Left lung (tissue), 4 donors: ENCODE measurements at regions not wholly inside any gene's neighbourhood (a gene's known extent, or its start where the extent isn't known, plus 50 kb on each side); places are given as distances from the start of the nearest gene placed in this dataset.

Experiments
- ATAC-seq: fragments of 200-7000 bp; cut with Tn5 transposase; one replicate; pipeline ENCODE4 v1.9.1; 2020; ENCODE audit warnings: moderate library complexity
- DNase-seq, 4 donors: peaks; one replicate each; pipeline ENCODE4 v3.0.0-alpha.2; 2013 to 2020
- H3K27ac ChIP-seq, 2 donors: fragments of 200-600 bp; sonication (generic) in 1 of 2; one replicate each; pipeline versions ENCODE4 v1.5.0 to v1.8.0; 2020 to 2021
- H3K27me3 ChIP-seq, 2 donors: fragments of 200-600 bp; sonication (generic) in 1 of 2; one replicate each; pipeline versions ENCODE4 v1.5.0 to v1.8.0; 2020 to 2021
- H3K36me3 ChIP-seq, 2 donors: fragments of 200-600 bp; sonication (generic) in 1 of 2; one replicate each; pipeline versions ENCODE4 v1.5.0 to v1.8.0; 2020 to 2021
- H3K4me1 ChIP-seq, 2 donors: fragments of 200-600 bp; one replicate each; pipeline ENCODE4 v1.8.0; 2021
- H3K4me3 ChIP-seq, 2 donors: fragments of 200-600 bp; sonication (generic) in 1 of 2; one replicate each; pipeline versions ENCODE4 v1.5.0 to v1.8.0; 2020 to 2021; ENCODE audit warnings: mild to moderate bottlenecking in 1 of 2
- H3K9me3 ChIP-seq, 2 donors: fragments of 200-600 bp; sonication (generic) in 1 of 2; one replicate each; pipeline versions ENCODE4 v1.5.0 to v1.8.0; 2020 to 2021
- intact Hi-C, 2 donors: fragments of 100-400 bp; cut with DNase I; formaldehyde crosslinking; loops; one replicate each; pipeline versions ENCODE4 v1.11.2 to v1.14.2; 2022
- TF ChIP-seq, protein P1 (sequence below), 2 donors: fragments of 200-600 bp; sonication (generic) in 1 of 2; IDR thresholded peaks; one replicate each; pipeline versions ENCODE4 v1.5.0 to v1.8.0; 2021; ENCODE audit warnings: antibody characterized with exemption in 2 of 2
- donor health status: DM: no; HTN: yes; CAD: no.
- donor health status: DM: no; HTN: no; CAD: no.

DNA sequence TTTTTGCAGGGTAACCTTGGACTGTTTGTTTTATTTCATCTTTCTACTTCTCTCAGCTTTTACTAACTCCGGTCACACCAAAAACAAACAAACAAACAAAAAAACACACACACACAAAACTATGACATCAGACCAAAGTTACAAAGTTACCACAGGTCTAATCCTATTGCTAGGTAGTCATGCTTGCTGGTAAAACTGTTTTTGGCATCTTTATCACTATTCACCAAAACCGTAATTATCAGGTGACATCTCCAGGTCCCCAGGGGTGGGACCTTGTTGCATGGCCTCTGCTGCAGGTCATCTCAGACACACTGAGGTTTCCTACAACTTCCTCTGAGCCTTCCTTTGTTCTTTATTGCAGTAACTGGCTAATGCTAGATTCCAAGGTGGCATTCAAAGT, 162.3 kb downstream of the ABCA8 start:
- no peak for ATAC-seq
- H3K9me3 ChIP-seq, result no peaks in the 10 kb centered on the region
- no peaks in the 10 kb centered on the region for H3K36me3 ChIP-seq
- intact Hi-C loops, result no loop called here
- H3K4me1 ChIP-seq, result peaks cover 13 to 27% of the 10 kb centered on the region in 2 donors
- no peaks in the 10 kb centered on the region for H3K27me3 ChIP-seq
- no peak for DNase-seq
- TF ChIP-seq, protein P1, sequence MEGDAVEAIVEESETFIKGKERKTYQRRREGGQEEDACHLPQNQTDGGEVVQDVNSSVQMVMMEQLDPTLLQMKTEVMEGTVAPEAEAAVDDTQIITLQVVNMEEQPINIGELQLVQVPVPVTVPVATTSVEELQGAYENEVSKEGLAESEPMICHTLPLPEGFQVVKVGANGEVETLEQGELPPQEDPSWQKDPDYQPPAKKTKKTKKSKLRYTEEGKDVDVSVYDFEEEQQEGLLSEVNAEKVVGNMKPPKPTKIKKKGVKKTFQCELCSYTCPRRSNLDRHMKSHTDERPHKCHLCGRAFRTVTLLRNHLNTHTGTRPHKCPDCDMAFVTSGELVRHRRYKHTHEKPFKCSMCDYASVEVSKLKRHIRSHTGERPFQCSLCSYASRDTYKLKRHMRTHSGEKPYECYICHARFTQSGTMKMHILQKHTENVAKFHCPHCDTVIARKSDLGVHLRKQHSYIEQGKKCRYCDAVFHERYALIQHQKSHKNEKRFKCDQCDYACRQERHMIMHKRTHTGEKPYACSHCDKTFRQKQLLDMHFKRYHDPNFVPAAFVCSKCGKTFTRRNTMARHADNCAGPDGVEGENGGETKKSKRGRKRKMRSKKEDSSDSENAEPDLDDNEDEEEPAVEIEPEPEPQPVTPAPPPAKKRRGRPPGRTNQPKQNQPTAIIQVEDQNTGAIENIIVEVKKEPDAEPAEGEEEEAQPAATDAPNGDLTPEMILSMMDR (IDR thresholded peaks at IDR 0.05), result no peak
- H3K27ac ChIP-seq, result peak overlapping the region; percentile 13 to 37
- no peak overlapping the region for H3K4me3 ChIP-seq

DNA sequence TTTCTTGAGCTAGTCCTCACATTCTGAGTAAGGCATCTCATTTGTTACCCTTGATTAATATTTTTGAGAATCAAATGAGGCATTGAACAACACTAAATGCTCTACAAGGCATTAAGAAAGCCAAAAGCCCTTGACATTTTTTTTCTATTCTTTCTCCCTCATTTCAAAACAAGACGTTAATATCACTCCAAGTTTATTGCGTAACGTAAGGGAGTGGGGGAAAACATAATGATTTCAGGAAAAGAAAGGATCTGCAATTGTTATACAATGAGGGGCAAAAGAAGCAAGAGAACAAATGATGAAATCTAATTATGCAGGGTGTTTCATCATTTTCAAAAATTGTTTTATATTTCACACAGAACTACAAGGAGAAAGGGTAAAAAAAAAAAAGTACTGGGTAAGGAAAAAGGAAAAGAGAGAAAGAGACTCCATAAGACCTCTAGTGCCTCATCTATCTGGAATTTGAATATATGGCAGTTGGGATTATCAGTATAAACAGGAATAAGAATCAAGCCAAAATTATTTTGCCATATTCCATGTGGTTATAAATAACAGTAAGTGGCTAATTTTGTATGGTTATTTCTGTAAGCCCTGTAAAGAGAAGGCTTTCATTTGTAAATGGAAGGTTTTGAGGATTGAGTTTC, 163.0 kb downstream of the ABCA8 start:
- TF ChIP-seq, protein P1 (IDR thresholded peaks at IDR 0.05), result no peak
- Histone ChIP-seq H3K4me1 (peaks cover 13 to 27% of the 10 kb centered on the region in 2 donors), H3K27ac (peak overlapping the region in 1 of 2 donors; percentile 37), H3K27me3 (no peaks in the 10 kb centered on the region), H3K36me3 (no peaks in the 10 kb centered on the region), H3K4me3 (no peak overlapping the region), H3K9me3 (no peaks in the 10 kb centered on the region)
- DNase-seq (peak in 2 of 4 donors; percentile 74 to 85), ATAC-seq (no peak)
- intact Hi-C loops, result no loop called here

DNA sequence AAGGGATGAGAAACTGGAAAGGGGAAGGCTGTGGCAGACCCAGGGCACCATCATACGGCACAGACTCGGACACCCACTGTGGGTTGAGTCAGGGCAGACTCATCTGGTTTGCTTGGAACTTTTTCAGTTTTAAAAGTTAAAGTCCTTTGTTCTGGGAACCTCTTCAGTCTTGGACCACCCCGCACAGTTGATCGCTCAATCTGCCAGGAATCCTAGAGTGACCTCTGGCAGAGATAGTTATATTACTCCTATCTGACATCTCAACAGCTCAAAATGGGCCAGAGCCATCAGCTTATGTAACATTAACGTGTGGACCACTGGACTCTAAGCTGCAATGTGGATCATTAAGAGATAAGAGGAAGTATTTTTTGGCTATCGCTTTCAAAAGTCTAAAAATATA, 164.3 kb downstream of the ABCA8 start:
- Histone ChIP-seq H3K27ac (no peak overlapping the region), H3K9me3 (no peaks in the 10 kb centered on the region), H3K4me3 (no peak overlapping the region), H3K36me3 (no peaks in the 10 kb centered on the region), H3K27me3 (no peaks in the 10 kb centered on the region), H3K4me1 (peaks cover 13 to 27% of the 10 kb centered on the region in 2 donors)
- ATAC-seq (no peak), DNase-seq (peak in 2 of 4 donors; percentile 63 to 73)
- intact Hi-C loops, result no loop called here
- TF ChIP-seq, protein P1 (IDR thresholded peaks at IDR 0.05), result no peak

DNA sequence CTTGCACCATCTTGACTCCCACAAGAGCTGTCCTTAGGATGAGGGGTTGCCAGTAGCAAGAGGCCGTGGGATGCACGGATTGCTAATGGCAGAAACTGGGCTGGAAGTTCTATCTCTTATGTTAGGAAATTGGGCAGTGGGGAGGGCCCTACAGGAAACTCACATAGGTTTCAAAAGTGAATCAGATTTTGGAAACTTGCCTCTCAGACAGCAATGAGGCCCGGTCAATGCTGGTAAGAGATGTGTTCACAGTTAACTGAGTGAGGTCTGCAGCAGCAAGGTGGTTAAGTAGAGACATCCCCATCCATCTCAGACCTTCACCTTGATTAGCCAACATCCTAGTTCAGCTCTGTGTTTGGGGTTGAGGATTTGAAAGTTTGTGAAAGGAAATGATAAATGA, 164.7 kb downstream of the ABCA8 start:
- no peak for ATAC-seq
- Histone ChIP-seq H3K9me3 (no peaks in the 10 kb centered on the region), H3K36me3 (no peaks in the 10 kb centered on the region), H3K4me1 (peaks cover 13 to 27% of the 10 kb centered on the region in 2 donors), H3K4me3 (no peak overlapping the region), H3K27ac (no peak overlapping the region), H3K27me3 (no peaks in the 10 kb centered on the region)
- intact Hi-C loops, result no loop called here
- no peak for DNase-seq
- TF ChIP-seq, protein P1 (IDR thresholded peaks at IDR 0.05), result no peak

DNA sequence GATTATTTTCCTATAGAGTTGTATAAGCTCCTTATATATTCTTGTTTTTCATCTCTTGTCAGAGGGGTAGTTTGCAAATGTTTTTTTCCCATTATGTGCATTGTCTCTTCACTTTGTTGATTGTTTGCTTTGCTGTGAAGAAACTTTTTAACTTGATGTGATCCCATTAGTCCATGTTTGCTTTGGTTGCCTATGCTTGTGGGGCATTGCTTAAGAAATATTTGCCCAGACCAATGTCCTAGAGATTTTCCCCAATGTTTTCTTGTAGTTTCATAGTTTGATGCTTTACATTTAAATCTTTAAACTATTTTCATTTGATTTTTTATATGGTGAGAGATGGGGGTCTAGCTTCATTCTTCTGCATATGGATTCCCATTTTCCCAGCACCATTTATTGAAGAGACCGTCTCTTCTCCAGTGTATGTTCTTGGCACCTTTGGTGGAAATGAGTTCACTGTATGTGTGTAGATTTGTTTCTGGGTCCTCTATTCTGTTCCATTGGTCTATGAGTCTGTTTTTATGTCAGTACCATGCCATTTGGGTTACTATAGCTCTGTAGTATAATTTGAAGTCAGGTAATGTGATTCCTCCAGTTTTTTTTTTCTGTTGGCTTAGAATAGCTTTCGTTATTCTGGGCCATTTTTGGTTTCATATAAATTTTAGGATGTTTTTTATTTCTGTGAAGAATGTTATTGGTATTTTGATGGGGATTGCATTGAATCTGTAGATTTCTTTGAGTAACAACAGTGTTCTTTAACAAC, 165.8 kb downstream of the ABCA8 start:
- no peak for ATAC-seq
- Histone ChIP-seq H3K27me3 (no peaks in the 10 kb centered on the region), H3K4me1 (peaks cover 9 to 17% of the 10 kb centered on the region in 2 donors), H3K9me3 (no peaks in the 10 kb centered on the region), H3K4me3 (no peak overlapping the region), H3K27ac (no peak overlapping the region), H3K36me3 (no peaks in the 10 kb centered on the region)
- no peak for DNase-seq
- TF ChIP-seq, protein P1 (IDR thresholded peaks at IDR 0.05), result no peak
- intact Hi-C loops, result loop anchor here (10.0 kb wide), 1 partner anchor 185 kb away; no protein-coding TSS in a partner anchor
